Kidney (tissue), 13 donors: ENCODE measurements at regions not wholly inside any gene's neighbourhood (a gene's known extent, or its start where the extent isn't known, plus 50 kb on each side); places are given as distances from the start of the nearest gene placed in this dataset.

ENCODE experiments used
- DNase-seq, 5 donors: peaks; one replicate each; pipeline ENCODE4 v3.0.0-alpha.2; 2013 to 2020
- FAIRE-seq: peaks from 2 replicates; lab custom pipeline; 2012; peaks lifted over from hg19 to GRCh38; lab: Jason Lieb, UNC
- H3K27ac ChIP-seq, 2 donors: one replicate each; pipeline ENCODE4 v1.7.0; 2013; ENCODE audit warnings: low read depth in 2 of 2, low read length in 2 of 2, inconsistent platforms in 1 of 2
- H3K27me3 ChIP-seq: one replicate; pipeline ENCODE4 v1.7.1; 2013; ENCODE audit warnings: low read length, inconsistent platforms; ENCODE audit not compliant: control insufficient read depth, insufficient read depth
- H3K36me3 ChIP-seq, 3 donors: one replicate each; pipeline versions ENCODE4 v1.7.0 to v1.7.1; 2013; ENCODE audit warnings: low read length in 3 of 3, control low read depth in 1 of 3, inconsistent platforms in 1 of 3; ENCODE audit not compliant: insufficient read depth in 3 of 3, control insufficient read depth in 2 of 3
- H3K4me1 ChIP-seq, 3 donors: one replicate each; pipeline versions ENCODE4 v1.7.0 to v1.7.1; 2013; ENCODE audit warnings: low read length in 3 of 3, inconsistent platforms in 1 of 3, low read depth in 1 of 3; ENCODE audit not compliant: control insufficient read depth in 2 of 3, insufficient read depth in 2 of 3
- H3K4me3 ChIP-seq, 3 donors: one replicate each; pipeline versions ENCODE4 v1.7.0 to v1.8.1; 2013; ENCODE audit warnings: low read length in 3 of 3, control low read depth in 1 of 3, inconsistent platforms in 1 of 3
- H3K9ac ChIP-seq, 3 donors: one replicate each; pipeline versions ENCODE4 v1.7.0 to v1.7.1; 2013; ENCODE audit warnings: low read length in 3 of 3, control low read depth in 1 of 3, inconsistent platforms in 1 of 3
- H3K9me3 ChIP-seq, 3 donors: one replicate each; pipeline versions ENCODE4 v1.7.0 to v1.7.1; 2013; ENCODE audit warnings: low read length in 3 of 3, control low read depth in 1 of 3, inconsistent platforms in 1 of 3; ENCODE audit not compliant: control insufficient read depth in 2 of 3, insufficient read depth in 1 of 3
- intact Hi-C: fragments of 100-400 bp; cut with DNase I; formaldehyde crosslinking; loops from one replicate; pipeline ENCODE4 v1.11.1; 2022
- TF ChIP-seq, protein P1 (sequence below): IDR thresholded peaks from 3 replicates; pipeline ENCODE4 v1.5.1; 2012; ENCODE audit warnings: mild to moderate bottlenecking, moderate library complexity, borderline replicate concordance; ENCODE audit not compliant: insufficient read depth; ENCODE audit errors: extremely low read depth
- donor health status: control.
- donor health status: control.
- donor health status: control.
- donor health status: control.
- donor health status: control.
- donor health status: DM: yes; HTN: yes; CAD: no.
- donor health status: Normal renal cell carcinoma (clear cell type).

DNA sequence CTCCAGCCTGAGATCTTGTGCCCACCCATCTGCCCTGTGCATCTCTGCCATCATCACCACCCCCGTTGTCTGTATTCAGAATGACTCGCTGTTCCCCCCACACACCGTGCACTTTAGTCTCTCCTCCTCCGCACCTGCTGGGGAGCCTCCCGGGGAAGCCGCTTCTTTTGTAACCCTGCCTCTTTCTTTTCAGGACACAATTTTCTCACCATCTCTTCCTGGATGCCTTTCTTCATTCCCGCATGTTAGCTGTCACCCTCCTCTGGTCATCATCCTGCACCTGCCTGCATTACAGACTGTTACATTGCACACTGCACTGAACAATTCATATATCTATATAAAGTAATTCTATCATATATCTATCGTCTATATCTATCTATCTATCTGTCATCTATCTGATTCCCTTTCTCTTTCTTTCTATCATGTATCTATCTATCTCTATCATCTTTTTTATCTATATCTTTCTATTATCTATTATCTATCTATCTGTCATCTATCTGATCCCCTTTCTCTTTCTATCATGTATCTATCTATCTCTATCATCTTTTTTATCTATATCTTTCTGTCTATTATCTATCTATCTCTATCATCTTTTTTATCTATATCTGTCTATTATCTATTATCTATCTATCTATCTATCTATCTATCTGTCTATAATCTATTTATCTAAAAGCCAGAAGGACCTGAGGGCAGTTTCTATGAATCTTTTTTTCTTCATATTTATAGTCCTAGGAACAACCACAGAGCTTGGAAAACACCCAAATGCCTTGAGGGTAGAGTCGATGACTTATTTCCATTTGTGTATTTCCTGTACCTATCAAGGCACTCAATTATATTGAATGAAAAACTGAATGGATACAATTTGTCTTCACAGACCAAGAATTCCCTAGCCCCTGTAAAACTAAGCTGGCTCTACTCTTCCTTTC lies 642.5 kb downstream of the ACTR3B start:
- FAIRE-seq, result no peak
- no peaks in the 10 kb centered on the region for H3K9me3 ChIP-seq
- no peaks in the 10 kb centered on the region for H3K27me3 ChIP-seq
- no peak overlapping the region for H3K9ac ChIP-seq
- H3K4me3 ChIP-seq, result no peak overlapping the region
- no peaks in the 10 kb centered on the region for H3K36me3 ChIP-seq
- H3K4me1 ChIP-seq, result no peaks in the 10 kb centered on the region
- peak in 2 of 5 donors; percentile 32 to 38 for DNase-seq
- intact Hi-C loops, result no loop called here
- TF ChIP-seq, protein P1, sequence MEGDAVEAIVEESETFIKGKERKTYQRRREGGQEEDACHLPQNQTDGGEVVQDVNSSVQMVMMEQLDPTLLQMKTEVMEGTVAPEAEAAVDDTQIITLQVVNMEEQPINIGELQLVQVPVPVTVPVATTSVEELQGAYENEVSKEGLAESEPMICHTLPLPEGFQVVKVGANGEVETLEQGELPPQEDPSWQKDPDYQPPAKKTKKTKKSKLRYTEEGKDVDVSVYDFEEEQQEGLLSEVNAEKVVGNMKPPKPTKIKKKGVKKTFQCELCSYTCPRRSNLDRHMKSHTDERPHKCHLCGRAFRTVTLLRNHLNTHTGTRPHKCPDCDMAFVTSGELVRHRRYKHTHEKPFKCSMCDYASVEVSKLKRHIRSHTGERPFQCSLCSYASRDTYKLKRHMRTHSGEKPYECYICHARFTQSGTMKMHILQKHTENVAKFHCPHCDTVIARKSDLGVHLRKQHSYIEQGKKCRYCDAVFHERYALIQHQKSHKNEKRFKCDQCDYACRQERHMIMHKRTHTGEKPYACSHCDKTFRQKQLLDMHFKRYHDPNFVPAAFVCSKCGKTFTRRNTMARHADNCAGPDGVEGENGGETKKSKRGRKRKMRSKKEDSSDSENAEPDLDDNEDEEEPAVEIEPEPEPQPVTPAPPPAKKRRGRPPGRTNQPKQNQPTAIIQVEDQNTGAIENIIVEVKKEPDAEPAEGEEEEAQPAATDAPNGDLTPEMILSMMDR, result no peak
- no peak overlapping the region for H3K27ac ChIP-seq

DNA sequence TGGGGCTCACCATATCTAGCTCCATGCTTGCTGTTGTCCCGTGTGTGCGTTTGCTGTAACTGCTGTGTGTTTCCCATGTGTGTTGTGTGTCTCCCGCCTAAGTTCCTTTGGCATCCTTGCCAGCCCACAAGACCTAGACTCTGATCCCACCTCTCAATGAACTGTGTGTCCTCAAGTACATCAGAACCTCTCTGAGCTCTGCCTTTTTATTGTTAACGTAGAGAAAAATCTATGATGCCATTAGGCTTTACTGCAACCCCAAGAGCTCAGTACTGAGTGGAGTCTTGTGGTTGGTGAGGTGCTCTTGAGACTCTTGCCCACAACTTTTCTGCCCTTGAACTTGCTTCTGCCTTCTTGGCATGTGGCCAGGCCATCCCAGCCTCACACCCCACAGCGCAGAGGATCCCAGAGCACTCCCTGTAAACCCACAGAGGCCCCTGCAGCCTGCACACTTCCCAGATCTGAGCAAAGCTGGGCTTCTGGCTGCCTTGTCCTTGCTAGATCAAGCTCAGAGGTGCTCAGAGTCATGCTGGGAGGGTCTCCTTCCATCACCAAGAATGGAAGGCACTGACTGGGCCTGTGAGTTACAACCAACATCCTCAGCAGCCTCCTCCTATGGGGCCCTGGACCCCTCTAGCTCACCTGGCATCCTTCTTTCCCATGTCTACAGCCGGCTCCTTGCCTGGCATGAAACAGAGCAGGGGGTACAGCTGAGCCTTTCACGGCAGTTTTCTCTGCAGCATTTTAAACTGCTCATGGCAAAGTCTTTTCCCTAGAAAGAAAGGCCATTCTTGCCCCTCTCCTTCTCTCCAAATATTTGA lies 643.4 kb downstream of the ACTR3B start:
- intact Hi-C loops, result no loop called here
- TF ChIP-seq, protein P1, result no peak
- Histone ChIP-seq H3K27ac (no peak overlapping the region), H3K9ac (no peak overlapping the region), H3K4me1 (no peaks in the 10 kb centered on the region), H3K9me3 (no peaks in the 10 kb centered on the region), H3K36me3 (no peaks in the 10 kb centered on the region), H3K4me3 (no peak overlapping the region), H3K27me3 (no peaks in the 10 kb centered on the region)
- DNase-seq, result no peak
- no peak for FAIRE-seq

DNA sequence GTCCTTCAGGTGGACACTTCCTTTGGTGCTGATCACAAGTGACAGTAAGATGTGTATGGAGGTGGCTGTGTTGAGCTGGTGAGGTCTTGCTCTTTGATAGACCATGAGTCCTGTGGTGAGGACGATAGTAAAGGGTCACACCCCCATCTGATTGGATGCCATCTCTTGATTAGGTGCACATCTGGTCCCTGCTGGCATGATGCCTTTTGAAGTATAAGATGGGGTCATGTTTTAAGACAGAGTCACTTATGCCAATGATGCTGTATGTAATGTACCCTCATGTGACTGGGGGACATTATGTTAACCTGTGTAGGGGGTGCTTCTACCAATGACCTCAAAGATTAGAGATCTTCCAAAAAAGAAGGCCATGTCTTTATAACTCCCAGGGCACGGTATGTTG lies 644.6 kb downstream of the ACTR3B start:
- Histone ChIP-seq H3K4me1 (no peaks in the 10 kb centered on the region), H3K27me3 (no peaks in the 10 kb centered on the region), H3K4me3 (no peak overlapping the region), H3K9ac (no peak overlapping the region), H3K9me3 (no peaks in the 10 kb centered on the region), H3K27ac (no peak overlapping the region), H3K36me3 (no peaks in the 10 kb centered on the region)
- TF ChIP-seq, protein P1, result no peak
- intact Hi-C loops, result no loop called here
- FAIRE-seq (no peak), DNase-seq (no peak)
